HG02588 (cell line): ENCODE measurements at regions not wholly inside any gene's neighbourhood (a gene's known extent, or its start where the extent isn't known, plus 50 kb on each side); places are given as distances from the start of the nearest gene placed in this dataset.
"Not testable (repeated sequence)": the region's sequence is repeated elsewhere in the genome, so short reads cannot be mapped to it uniquely, and the experiment has no call there.

ENCODE experiments used
- ATAC-seq: cut with Tn5 transposase; IDR thresholded peaks from one replicate; pipeline ENCODE4 v1.9.1; 2021; ENCODE audit warnings: mild to moderate bottlenecking, moderate library complexity; ENCODE audit not compliant: unreplicated experiment

DNA sequence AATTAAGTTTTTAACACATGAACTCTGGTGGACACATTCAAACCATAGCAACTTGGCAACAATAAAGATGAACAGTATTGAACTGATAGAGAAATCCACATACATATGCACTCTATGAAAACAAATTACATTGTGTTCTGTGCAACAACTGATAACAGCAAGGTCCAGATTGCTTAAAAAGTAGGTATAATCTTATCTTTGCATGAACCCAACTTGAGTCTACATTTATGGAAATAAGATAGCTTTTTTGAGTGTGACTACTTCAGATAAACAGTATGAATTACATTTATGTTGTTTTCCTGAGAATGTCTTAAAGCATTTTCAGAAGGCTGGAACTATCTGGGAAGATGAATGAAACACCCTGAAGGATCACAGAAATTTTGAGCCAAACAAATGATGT, 212.6 kb upstream of the GK2 start:
- no peak for ATAC-seq

DNA sequence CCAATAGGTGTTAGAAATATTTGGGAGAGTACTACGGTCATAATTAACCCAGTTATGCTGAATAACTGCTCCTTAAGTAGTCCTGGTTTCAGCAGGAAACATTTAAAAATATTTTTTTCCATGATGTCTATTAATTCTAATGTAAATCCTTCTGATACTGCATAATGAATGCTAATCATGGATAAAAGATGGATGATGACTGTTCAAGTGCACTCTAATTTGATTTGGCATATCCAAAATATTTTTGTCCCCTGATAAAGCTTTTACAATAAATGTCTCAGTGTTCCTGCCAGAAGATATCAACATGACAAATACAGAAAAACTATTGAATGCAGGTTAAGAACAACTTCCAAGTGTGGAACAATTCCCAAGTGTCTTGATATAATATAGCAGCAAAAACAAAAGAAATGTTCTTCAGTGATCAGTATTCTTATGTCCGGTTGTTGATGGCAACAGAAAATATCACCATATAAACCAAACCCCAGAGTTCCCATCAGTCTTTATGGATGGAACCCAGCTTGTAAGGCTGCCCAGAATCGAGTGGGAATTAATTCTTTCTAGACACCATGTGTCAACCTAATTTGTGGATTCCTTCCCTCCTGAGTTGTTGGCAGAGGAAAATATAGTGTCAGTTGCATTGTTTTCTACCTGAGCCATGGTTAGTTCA, 205.4 kb upstream of the GK2 start:
- ATAC-seq = no peak

DNA sequence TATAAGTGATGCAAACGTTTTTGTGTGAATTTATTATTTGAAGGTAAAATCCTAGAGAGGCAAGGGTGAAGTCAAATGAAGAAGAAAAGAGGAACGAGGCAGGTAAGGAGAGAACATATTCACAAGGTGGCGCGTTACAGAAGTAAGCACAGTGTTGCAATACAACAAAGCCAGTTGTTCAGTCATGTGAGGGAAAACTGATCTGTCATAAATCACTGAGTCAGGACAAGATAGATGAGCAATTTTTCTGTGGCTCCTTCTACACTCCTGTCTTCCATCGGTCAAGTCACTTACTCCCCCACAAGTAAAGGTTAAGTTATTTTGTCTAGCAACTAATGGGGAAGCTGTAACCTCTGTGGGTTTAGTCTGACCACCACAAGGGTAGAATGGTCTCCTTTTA, 203.0 kb upstream of the GK2 start:
- no peak for ATAC-seq

DNA sequence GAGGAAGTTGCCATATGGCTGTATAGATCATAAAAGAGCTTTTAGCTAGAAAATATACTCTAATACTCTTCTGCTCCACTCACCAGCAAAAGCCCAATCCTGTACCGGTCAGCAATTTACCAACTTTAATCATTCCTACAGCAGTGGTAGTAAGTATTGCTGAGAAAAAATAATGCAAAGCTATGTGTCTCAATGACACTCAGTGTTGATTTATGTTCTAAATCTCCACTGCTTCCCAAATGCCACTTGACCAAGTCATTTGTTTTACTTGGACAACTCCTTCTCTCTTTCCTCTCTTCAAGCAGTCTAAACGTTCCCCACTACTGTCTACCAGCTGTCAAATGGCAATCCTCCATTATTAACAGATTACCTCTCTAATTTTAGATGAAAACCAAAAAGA, 201.8 kb upstream of the GK2 start:
- no peak for ATAC-seq

DNA sequence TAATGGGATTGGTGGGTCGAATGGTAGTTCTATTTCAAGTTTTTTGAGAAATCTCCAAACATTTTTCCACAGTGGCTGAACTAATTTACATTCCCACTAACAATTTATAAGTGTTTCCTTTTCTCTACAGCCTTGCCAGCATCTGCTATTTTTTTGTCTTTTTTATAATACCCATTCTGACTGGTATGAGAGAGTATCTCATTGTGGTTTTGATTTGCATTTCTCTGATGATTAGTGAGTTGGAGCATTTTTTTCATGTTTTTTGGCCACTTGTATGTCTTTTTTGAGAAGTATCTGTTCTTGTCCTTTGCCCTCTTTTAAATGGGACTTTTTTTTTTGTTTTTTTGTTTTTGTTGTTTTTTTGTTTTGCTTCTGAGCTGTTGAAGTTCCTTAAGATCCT, 200.0 kb upstream of the GK2 start:
- no peak for ATAC-seq

DNA sequence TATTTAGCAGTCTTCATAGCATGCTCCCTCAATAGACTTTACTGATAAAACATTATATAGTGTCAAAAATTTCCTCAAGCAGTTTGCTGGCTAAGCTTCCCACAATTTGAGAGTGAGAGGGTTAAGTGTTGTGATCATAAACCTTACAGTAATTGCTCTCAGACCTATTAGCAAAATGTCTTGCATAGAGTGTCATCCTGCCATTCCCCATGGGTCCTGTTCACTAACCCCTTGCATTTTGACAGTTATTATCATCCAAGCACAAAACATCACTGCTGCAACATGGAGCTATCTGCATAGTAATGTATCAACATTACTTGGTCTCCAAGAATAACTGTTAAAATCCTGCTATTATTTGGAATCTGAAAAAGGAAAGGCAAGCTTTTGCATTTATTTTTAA, 196.1 kb upstream of the GK2 start:
- no peak for ATAC-seq

DNA sequence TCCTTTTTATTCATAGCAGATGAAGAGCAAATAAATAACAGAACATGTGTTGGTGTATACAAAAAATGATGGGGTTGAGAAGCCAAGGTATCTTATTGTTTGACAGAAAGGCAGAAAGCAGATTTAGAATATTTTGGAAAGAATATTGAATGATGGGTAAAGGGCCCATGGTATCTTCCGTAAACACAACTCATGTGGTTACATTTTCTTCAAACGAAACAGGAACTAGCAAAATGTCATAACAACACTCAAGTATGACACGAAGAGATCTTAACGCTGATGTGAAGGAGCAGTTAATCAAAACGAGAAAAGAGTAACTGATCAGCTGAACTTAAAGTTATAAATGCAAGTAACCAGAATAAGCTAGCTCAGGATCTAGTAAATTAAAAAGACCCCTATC, 195.7 kb upstream of the GK2 start:
- peak; percentile 61 for ATAC-seq

DNA sequence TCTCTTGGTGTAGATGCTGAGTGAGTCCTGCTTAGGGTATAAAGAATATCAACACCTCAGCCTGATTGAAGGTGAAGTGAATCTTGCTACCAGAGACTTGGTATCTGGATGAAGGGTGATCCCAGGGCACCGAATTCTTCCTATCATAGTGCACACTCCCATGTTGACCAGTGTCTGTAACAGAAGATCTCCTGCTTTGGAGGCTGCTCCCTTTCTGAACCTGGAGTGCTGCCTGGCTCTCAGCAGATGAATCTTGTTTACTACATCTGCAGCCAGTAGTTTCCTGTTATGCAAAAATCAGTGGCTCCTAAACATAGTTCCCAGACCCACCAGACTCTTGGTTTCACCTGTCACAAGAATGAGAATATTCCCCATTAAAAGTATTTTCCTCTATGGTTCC, 191.7 kb upstream of the GK2 start:
- ATAC-seq = no peak

DNA sequence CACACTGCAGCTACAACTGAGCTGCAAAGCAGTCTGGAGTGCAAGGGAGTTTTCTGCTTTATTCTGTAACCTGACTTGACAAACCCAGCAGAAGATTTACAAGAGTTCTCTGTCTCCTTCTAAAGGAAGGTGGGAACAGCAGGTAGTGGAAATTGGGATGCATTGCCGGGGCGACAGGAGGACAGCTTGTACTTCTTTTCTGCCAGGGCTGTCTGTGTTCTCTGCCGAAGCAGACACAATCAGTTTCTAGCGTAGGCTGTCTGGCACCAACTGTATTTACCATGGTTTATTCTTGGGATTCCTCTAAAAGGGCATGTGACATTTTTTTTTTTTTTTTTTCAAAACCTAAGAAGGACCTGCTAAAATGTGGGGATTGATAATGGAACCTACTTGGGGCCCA, 190.8 kb upstream of the GK2 start:
- no peak for ATAC-seq

DNA sequence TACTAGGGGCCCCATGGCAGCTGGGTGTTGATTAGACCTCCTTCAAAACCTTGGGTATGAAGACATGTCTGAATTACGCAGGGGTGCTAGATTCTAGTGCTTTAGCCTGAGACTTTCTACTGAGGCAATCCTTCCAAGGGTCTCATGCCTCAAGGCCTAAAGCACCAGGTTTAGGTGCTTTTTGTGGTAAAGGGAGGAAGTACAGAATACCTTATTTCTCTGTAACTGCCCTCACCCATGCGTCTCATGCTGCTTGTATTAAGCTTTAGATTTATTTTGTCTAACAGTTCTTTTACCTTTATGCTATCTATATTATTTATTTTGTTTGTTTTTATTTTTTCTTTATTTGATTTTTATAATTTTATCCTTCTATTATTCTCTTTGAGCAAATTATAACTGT, 190.2 kb upstream of the GK2 start:
- no peak for ATAC-seq

DNA sequence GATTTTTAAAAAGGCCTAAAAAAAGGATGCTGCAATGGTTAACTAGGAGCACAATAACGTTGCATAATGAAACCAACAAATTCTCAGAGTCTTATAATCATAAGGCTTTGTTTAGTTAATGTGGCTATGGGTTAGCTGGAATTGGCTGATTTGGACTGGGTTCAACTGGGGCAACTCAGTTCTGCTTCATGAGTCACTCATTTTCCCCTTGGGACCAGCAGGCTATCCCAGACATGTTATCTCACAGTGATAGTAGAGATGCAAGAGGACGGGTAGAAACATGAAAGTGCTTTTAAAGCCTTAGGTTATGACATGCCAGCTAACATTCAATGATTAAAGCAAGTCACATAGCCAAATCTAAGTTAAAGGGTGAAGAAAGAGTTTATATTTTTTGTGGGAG, 189.2 kb upstream of the GK2 start:
- no peak for ATAC-seq

DNA sequence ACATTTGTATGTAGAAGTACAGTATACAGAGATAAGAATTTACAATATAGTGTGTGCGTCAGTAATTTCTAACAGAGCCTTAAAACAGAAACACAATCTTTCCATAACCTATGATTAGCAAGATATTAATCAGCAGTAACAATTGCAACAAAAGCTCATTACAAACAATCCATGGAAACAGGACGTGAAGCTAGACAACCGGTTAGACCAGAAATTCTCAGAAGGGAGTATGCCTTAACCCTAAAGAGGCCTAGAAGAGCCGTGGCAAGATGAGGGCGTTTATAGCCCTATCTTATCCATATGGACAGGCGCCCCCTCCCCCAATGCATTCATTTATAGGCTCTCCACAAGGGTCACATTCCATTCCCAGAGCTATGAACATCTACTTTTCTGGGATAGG, 184.2 kb upstream of the GK2 start:
- not testable (repeated sequence) for ATAC-seq

DNA sequence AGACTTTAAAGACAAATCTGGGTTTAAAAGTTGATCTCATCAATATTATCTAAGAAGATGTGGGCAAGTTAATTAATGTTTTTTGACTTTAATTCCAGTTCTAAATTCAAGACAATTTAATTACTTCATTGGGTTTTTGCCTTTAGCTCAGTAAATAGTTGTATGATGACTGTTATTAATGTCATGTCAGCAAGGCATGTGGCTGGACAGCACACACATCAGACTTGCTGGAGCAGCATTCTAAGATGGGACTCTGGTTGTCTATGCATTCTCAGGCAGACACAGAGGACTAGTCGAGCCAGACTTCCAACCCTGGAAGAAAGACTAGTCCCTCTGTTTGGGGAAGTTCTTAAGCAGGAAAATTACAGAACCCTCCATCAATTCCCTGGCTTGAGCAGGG, 180.7 kb upstream of the GK2 start:
- ATAC-seq = no peak

DNA sequence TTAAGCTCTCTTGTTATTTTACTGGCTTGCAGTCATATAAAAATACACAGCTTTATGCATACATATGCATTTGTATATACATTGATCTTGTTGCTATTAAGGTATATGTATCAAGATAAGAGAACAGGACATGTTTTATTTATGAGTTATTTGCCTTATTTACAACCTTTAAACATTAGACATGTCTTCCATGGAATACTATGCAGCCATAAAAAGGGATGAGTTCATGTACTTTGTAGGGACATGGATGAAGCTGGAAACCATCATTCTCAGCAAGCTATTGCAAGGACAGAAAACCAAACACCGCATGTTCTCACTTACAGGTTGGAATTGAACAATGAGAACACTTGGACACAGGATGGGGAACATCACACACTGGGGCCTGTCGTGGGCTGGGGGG, 179.2 kb upstream of the GK2 start:
- not testable (repeated sequence) for ATAC-seq

DNA sequence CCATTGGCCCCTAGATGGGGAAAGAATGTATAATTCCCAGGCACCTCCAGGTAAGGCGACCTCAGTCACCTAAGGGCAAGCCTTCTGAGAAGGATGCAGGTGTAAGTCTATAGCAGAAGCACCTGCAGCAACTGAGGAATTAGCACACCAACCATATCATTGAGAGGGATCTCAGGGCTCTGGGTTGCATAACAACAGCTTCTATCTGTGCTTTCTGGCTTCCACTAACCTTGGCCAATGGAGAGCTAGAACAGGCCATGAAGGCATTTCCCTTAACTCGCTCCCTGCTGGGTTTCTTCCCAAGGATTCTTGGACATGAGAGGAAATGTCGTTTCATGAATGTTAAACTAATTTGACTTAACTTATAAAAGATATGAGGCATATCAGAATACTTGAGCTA, 177.8 kb upstream of the GK2 start:
- ATAC-seq = no peak

DNA sequence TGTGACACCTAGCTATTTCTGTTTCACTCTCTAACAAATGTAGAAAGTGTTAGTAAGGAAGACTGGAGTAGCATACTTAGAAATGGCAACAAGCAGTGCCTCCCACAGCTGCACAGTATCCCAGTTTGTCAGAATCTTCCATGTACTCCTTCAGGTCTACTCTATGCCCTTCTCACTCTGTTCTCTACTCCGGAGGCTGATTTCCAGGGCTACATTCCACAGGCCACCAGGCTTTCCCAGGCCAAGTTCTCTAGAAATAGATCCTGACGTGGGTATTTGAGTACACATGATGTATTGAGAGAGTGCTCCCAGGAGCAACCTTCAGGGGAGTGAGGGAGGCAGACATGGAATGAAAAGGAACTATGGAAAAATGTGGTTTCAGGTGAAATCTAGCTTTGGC, 177.3 kb upstream of the GK2 start:
- ATAC-seq = no peak

DNA sequence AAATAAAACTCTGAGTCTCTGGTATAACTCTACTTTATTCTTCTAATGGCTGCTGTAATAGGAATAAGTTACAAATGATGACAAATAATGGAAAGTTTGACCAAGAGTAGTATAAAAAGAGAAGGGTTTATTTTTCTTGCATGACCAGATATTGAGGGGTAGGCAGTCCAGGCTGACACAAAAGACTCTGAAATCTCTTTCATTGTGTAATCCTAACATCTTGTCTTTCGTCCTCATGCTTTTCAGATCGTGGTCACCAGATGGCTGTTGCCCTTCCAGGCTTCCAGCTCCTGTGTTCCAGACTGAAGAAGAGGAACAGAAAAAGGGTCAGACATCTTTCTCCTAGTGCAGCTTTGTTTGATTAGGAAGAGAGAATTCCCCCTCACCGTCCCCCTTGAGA, 176.9 kb upstream of the GK2 start:
- no peak for ATAC-seq

DNA sequence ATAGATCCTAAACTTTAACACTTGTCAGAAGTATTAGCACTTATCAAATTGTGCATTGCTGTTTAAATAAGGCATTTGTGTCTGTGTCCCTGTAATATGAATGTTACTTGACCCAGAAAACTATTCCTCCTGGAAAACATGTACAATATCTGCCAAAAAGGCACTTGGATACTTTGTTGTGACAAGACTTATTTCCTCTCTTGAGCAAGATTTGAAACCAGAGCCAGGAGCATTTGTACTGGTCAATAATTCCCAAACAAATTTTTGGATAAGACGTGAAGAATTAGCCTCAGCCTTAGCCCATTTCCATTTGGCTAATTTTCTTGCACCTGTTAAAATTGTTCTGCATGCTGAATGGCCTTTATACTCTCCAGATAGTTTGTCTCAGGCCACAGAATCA, 176.3 kb upstream of the GK2 start:
- no peak for ATAC-seq

DNA sequence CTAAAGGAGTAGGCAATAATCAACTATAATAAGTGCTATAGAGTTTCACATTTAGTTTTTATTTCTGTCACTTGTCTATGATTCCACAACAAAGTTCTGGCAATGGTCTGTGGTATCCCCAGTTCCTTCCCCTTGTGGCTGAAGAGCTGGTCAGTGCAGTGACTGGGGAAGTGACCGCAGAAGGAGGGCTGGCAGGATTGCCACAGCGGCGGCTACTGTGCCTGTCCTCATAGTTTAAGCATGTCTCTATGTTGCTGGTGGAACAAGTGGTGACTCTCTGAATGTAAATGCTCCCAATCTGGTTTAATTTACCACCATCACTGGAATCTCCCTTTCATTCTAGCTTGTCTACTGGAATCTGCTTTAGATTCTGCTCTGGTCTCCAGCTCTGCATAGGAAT, 170.6 kb upstream of the GK2 start:
- ATAC-seq = no peak

DNA sequence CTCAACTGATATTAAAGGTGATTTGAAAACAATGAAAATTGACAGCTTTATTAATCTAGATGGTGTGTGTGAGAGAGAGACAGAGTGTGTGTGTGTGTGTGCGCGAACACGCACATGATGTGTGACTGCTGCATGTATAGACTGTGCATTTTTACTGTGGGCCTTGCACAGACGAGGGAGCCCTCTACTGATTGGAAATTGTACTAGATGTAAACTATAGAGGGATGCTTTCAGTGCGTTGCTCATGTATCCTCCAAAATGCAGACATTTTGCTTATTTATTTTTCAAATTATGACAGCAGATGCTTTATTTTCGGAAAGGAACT, 168.4 kb upstream of the GK2 start:
- ATAC-seq = no peak

DNA sequence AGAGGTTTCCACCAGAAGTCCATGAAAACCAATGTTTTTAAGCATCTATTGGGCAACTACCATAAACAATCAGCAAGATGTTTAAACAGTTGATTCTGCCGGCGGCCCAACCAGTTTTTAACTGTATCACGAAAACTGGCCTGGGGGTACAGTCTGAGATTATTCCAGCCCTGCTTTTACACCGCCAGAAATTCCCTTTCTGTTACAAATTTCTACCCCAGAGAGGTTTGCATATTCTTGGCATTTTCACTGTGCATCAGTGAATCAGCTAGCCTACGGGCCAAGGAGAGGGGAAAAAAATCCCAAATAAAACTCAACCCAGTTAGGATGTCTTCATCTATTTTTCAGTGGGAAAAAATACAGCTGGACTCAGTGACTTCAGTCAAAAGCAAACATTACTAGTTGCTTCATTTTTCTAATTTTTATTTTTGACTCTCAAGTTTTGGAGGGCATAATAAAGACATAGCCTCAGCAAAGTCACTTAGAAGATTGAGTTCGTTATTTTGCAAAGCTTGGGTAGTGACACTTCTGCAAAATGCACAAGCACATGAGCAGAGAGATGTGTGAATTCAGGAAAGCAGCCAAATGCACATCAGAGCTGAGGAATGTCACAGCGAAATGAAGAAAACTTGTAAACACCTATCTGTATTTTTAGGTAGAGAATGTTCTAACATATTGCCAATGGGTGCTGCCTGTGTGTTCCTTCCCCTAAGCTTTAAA, 167.8 kb upstream of the GK2 start:
- ATAC-seq = no peak

DNA sequence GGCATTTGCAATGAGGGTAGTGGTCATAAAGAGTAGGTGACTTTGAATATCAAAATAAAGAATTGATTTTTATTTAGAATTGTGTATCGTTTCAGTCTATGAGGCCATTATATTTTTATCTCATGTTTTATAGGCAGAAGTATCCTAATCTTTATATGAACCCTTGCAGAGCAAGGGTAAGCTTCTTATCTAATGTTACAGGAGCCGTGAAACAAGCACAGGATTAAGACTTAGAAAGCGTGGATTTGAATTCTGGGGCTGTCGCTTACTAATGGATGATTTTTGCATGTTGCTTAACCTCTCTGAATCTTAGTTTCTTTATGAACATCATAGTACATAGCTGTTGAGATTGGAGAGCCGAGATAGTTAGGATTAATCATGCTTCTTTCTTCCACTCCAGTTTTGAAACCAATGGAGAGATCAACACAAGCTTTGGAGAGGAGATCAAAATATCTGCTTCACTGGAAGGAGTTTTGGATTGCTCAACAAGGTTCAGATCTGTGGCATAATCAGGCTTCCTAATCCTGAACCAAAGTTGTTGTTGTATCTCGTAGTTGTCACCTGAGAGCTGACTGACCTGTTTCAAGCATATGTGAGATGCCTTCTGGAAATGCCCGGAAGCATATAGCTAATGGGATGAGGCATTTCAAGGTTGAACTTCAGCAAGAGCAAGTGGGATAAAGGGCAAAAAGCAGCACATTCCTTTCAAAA, 166.9 kb upstream of the GK2 start:
- no peak for ATAC-seq

DNA sequence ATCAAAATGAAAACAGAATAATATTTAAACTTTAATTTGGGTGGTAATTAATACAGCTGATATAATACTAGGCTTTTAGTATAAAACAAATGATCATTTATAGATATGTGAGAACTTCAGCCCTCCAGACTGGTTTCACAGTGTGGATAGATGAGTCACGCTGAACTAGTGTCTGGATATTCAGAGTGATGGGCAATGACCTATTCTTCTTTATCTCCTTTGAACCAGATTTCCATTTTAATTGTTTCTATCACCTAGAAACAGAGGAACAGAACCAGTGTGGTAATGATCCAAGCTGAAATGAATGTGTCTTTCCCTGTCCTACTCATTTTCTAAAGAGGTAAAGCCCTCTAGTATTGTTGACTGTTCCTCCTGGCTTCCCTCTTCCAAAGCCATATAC, 155.2 kb upstream of the GK2 start:
- no peak for ATAC-seq
